MM.1S (cell line): ENCODE measurements at regions not wholly inside any gene's neighbourhood (a gene's known extent, or its start where the extent isn't known, plus 50 kb on each side); places are given as distances from the start of the nearest gene placed in this dataset.

ENCODE experiments used
- EZH2 ChIP-seq: fragments of 300-600 bp; sonication (generic); optimal IDR thresholded peaks from 2 replicates; pipeline ENCODE3; 2017; ENCODE audit warnings: low read depth, mild to moderate bottlenecking, antibody characterized with exemption, low read length, mixed read lengths
- EZH2phosphoT487 ChIP-seq: fragments of 300-600 bp; sonication (generic); IDR thresholded peaks from 2 replicates; pipeline ENCODE4 v1.6.1; 2018; ENCODE audit warnings: antibody characterized with exemption, low read length
- TF ChIP-seq, protein P1 (sequence below): fragments of 300-600 bp; sonication (generic); IDR thresholded peaks from 2 replicates; pipeline ENCODE4 v1.5.1; 2016; ENCODE audit warnings: antibody characterized with exemption, low read length, mixed read lengths

- TF ChIP-seq, protein P1, sequence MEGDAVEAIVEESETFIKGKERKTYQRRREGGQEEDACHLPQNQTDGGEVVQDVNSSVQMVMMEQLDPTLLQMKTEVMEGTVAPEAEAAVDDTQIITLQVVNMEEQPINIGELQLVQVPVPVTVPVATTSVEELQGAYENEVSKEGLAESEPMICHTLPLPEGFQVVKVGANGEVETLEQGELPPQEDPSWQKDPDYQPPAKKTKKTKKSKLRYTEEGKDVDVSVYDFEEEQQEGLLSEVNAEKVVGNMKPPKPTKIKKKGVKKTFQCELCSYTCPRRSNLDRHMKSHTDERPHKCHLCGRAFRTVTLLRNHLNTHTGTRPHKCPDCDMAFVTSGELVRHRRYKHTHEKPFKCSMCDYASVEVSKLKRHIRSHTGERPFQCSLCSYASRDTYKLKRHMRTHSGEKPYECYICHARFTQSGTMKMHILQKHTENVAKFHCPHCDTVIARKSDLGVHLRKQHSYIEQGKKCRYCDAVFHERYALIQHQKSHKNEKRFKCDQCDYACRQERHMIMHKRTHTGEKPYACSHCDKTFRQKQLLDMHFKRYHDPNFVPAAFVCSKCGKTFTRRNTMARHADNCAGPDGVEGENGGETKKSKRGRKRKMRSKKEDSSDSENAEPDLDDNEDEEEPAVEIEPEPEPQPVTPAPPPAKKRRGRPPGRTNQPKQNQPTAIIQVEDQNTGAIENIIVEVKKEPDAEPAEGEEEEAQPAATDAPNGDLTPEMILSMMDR, result no peak
- TF ChIP-seq EZH2phosphoT487 (no peak), EZH2 (no peak)
Measured at GRCh38 chr20:21614980-21615379, 90.5 kb upstream of the PAX1 start.
